ENCODE measurements at regions not wholly inside any gene's neighbourhood (a gene's known extent, or its start where the extent isn't known, plus 50 kb on each side); places are given as distances from the start of the nearest gene placed in this dataset.

DNA sequence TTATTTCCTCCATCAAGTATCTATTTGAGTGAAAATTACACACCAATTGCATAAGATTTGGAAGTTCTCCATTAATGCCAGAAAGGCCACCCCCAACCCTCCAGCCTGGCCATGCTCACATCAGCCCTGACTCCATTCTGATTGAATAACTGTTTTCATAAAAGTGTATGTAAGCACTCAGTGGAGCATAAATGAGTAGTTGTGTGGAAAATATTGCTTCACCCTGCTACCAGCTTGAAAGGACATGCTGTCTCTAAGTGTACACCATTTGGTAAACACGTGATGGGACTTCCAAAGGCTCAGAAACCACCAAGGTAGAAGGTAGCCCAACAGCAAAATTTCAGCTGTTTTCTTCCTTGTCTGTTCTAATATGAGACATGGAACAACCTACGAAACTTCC is 393.8 kb downstream of the ZNF385D start:
- no peak for DNase-seq

DNA sequence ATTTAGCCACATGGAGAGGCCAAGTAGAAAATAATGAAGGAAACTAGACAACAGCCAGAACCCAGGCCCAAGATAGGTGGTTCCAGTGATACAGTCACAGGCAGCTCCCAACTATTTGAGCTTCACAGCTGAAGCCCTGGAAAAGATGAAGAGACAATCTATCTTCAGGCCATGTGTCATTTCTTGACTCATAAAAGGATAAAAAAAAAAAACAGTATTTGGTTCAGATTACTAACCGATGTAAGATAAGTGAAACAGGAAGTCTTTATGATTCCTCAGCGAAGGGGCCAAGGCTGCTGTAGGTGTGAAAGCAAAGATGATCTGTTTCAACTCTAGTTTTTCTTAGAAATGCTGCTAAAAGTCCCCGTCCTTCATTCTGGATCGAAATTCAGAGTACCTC is 394.6 kb downstream of the ZNF385D start:
- DNase-seq = no peak

- DNase-seq = no peak
Measured at GRCh38 chr3:21345382-21345976, 405.5 kb downstream of the ZNF385D start.

DNA sequence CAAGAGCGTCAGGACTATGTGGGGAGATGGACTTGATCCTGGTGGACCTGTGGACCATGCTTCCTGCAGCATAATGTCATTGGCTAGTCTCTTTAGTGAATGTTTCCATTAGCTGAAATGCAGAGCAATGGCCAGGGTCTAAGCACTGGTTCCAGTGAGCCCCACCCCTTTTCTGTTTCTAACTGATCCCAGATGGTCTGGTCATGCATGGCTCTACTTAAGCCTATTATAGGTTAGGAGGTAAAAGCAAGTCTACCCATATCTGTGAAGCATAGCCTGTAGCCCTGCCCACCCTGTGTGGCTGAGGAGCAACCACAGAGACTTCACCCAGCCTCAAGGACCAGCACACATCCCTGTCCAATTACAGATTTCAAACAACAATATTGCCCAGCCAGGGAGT is 419.2 kb downstream of the ZNF385D start:
- no peak for DNase-seq

- DNase-seq = no peak
Measured at GRCh38 chr3:21331321-21331720, 419.7 kb downstream of the ZNF385D start.

DNA sequence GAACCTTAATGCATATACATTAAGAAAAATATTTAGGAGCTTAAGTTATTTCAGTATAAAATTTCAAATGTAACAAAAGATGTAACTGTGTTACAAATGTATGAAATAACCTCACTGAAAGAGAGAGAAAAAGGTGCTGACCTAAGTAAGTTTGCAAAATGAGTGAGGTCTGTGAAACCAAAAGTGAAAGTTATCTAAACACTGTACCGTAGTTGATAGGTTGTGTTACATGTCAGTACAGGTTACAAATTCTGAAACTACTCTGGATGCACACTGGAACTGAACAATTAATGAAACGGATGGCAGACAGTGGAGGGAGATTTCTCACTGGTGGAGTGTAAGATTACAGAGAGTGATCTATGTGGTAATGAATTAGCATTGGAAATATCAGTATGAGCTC is 420.7 kb downstream of the ZNF385D start:
- DNase-seq = no peak

- DNase-seq = no peak
Measured at GRCh38 chr3:21328711-21329390, 422.2 kb downstream of the ZNF385D start.

GRCh38 chr3:21326704-21327475 is 424.1 kb downstream of the ZNF385D start:
- DNase-seq = no peak

- no peak for DNase-seq
Measured at GRCh38 chr3:21314688-21315087, 436.3 kb downstream of the ZNF385D start.

DNA sequence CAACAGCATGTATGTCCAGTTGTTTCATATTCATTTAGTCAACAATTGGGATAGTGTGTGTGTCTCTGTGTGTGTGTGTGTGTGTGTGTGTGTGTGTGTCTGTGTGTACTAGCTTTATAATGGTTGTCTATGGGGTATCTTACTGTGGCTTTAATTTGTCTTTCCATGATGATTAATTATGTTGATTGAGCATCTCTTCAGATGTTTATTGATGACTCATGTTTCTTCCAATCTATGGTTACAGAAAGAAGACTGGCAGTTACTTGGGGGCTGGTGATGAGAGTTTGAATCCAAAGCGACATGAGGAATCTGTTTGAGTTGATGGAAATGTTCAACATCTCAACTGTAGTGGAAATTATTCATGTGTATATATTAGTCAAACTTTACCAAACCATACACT is 440.1 kb downstream of the ZNF385D start:
- no peak for DNase-seq

DNA sequence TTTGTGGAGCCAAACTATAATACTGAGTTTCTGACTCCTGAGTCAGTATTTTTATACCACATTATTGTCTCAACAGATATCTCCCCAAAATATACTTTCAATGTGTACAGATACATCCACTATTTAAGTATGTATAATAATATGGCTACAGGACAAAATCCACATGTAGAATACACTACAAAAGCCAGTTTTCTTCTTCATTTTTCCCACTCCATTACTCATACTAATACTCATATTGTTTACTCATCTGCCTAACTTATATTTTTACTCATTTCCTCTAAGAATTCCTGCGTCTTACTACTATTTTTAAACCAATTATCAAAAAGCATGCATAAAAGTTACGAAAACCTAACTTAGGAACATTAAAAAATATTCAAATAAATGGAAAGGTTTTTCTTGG is 440.8 kb downstream of the ZNF385D start:
- no peak for DNase-seq

DNA sequence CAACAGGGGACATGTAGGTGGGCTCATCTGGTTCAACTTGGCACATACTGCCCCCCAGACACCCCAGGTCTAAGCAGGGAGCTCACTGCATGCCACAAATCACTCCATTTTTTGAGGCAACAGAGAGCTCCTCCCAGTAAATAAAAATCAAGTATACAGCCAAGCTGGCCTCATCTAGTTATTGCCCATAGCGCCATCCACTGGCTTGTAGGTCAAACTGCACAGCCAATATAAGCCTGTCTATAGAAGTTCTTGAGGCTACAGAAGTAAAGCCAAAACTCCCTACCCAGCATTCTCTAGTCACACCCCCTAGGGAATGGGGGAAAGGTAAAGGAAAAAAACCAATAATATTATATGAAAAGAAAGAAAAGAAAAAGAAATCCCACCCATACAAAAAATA is 453.7 kb downstream of the ZNF385D start:
- no peak for DNase-seq

- no peak for DNase-seq
Measured at GRCh38 chr3:21294768-21295167, 456.2 kb downstream of the ZNF385D start.

GRCh38 chr3:21292971-21293370 is 458.0 kb downstream of the ZNF385D start:
- no peak for DNase-seq

DNA sequence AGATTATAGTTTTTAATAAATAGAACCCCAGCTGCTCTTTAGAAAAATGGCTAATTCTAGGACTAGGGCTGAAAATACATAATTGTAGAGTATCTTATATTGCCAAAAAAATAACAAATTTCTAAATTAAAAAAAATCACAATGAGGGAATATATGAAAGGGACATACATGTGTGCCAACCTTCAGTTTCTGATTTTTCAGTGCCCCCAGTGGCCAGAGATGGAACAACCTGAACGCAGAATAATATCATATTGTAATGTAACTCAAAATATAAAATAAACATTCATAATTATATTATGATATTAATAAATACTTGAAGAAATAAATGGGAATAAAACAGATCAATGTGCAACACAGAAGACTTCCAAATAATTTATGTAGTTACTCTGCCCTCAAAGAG is 460.5 kb downstream of the ZNF385D start:
- no peak for DNase-seq

DNA sequence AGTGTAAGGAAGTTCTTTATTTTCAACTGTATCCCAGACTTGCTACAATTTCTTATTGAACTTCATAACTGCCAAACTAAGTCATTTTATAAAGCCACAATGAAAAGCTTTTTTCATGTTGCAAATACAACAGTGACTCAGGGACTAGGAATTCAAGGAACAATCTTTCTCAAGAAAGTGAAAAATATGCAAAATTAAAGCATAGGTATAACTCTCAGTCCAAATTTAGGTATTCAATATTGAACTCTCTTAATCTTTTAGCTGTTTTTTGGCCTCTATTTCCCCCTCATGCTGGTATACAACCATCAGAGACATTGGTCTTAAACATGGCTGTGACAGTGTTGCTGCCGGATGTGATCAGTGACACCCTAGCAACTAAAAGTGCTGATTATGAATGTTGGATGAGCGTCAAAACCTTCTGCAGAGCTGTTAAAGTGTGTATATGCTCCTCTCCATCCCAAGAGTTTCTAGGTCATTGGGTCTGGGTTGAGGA is 476.9 kb downstream of the ZNF385D start:
- no peak for DNase-seq

DNA sequence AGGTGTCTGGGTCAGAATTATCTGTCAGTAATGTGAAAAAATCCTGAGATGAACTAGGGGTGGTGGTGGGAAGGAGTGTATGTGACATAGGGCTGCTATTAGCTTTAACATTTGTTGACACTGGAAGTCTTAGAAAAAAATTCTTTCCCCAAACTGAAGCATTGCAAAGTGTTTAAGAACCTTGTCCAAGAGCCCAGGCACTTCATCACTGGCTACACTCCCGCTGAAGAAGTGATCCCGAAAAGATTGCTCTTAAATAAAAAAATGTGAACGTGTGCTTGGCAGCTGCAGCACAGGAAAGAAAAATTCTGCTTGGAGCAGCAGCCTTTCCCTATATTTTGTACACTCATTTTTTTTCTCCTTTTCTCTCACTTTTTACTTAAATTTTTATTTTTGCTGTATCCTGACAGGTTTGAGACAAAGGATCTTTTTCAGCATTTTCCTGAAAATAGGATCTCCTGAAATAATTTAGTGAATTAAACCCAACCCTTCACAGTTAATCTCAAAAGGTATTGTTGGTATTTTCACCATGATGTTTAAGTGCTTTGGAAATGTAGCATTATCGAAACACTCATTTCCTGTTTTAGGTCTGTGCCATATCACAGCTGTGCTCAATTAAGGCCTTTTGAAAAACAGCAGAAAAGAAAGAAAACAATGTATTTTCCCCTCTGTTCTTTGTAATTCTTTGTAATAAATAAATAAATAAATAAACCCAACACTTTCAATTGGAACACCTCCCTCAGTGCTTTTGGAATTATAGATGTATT is 477.6 kb downstream of the ZNF385D start:
- DNase-seq = no peak

- no peak for DNase-seq
Measured at GRCh38 chr3:21271606-21272016, 479.4 kb downstream of the ZNF385D start.

- no peak for DNase-seq
Measured at GRCh38 chr3:21269882-21270281, 481.1 kb downstream of the ZNF385D start.

DNA sequence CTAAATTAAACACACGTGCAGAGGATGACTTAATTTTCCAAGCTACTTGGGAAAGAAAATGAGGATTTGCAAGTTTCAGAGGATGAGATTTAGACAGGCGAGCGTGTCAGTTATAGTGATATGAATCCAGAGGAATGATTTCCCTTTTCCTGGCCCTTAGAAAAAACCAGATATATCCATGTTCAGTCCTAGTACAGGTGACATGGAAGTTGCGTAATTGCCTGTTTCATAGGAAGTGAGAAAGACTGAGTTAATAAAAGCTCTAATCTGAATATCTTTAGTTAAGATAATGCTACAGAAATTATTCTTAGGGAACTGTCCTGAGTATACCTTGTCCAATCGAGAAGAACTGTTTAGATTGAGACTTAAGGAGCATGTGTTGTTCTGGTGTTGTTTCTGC is 490.5 kb downstream of the ZNF385D start:
- no peak for DNase-seq

DNA sequence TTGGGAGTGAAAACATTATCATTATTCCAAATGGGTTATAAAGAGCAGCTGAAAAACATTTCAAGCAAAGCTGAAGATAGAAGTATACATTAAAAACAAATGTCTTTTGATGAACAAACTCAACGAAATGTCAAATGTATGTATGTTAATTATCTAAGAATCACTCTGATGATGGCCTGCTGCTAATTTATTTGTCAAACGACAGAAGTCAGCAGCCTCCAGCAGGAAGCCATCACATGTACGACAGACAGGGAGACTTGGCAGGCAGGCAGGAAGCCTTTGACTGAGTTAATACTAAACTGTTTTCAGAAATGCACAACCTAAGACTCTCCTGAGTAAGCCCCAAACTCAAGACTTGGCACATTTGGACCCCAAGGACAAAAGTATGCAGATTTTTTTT is 491.1 kb downstream of the ZNF385D start:
- DNase-seq = no peak

GRCh38 chr3:21256932-21257331 is 494.1 kb downstream of the ZNF385D start:
- DNase-seq = no peak

- no peak for DNase-seq
Measured at GRCh38 chr3:21238661-21239060, 512.3 kb downstream of the ZNF385D start.
